ENCODE measurements at regions not wholly inside any gene's neighbourhood (a gene's known extent, or its start where the extent isn't known, plus 50 kb on each side); places are given as distances from the start of the nearest gene placed in this dataset.

DNA sequence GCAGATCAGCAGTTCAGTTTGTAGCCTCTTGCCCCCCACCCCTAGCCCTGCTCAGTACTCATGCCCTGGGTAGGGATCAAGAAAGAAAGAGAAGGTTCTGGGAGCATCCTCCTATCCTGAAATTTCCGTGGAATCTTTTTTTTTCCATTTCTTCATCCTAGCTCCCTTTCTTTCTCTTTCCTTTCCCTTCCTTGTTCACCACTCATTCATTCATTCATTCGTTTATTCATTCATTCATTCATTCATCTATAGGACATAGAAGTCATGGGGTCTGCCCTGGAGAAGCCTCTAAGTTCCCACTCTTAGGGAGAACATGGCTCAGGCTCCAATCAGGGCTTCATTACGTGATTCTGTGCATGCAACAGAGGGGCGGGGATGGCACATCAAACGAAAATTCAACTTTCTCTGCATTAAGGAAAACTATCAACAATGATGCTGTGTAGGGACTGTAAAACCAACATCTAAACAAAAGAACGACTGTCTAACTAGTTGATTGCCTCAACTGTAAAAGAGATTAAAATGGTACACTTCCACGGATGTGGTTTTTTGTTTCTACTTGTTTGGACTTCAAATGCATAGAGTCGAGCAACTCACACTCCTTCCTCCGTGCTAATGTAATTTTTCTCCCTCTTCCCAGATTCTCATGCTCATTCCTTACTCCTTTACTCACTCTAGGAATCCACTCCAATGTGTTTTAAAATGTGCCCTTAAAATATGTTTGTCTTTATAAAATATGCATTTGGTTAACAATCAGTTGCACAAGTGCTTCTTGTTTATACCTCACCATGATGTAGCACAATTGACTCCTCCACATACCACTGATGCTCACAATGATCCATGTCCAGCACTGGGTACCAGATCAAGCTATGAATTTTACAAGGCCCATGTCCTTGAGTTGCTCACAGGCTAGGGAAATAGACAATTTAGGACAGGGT lies 101.2 kb upstream of the SLC2A1 start:
- H3K27me3 Mint-ChIP-seq, result peaks cover 12% of the 10 kb centered on the region
- no peak overlapping the region for H3K4me3 Mint-ChIP-seq
- CTCF ChIA-PET, result interaction anchor here (1.4 to 2.4 kb wide), 2 partner anchors 14 to 15 kb away, joined by 3 to 10 read pairs; no protein-coding TSS in a partner anchor
- peaks cover 29% of the 10 kb centered on the region for H3K4me1 Mint-ChIP-seq
- DNase-seq, result no peak
- H3K27ac Mint-ChIP-seq, result no peak overlapping the region
- H3K36me3 Mint-ChIP-seq, result peaks cover 3% of the 10 kb centered on the region
- H3K9me3 Mint-ChIP-seq, result no peaks in the 10 kb centered on the region

DNA sequence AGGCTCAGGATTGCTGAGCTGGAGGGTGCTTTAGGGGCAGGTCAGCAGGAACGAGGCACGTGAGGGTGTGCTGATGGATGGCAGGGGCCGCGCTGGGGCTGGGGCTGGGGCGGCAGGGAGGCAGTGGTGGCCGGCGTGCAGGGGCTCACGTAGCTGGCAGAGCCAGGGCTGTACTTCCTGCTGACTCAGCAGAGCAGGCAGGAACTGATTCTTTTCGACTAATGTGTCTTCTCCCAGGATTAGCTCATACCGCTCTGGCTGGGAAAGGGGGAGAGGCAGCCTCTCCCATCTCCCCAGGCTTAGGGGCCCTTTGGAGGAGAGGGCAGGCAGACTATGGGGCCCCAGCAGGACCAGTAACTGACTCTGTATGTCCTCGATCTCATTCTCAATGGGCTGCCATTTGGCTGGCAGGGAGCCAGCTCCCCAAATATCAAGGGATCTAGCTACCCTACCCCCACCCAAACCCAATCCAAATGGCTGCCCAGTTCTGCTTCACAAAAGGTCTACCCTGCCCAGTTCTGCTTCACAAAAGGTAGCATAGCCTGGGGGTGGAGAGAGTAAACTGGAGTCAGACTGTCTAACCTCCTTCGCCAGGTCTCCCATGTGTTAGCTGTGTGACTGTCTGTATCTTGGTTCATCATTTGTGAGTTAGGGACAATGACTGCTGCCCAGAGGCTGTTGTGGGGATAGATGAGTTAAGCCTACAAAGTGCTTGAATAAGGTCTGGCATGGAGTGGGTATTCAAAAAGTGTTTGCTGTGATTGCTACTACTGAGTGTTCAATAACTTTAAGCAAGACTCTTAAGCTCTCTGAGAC lies 100.1 kb upstream of the SLC2A1 start:
- H3K9me3 Mint-ChIP-seq, result no peaks in the 10 kb centered on the region

GRCh38 chr1:43058056-43058455 lies 99.4 kb upstream of the SLC2A1 start:
- Mint-ChIP-seq H3K4me1 (peaks cover 29% of the 10 kb centered on the region), H3K9me3 (no peaks in the 10 kb centered on the region), H3K36me3 (peaks cover 3% of the 10 kb centered on the region), H3K27me3 (peaks cover 15% of the 10 kb centered on the region), H3K27ac (no peak overlapping the region), H3K4me3 (no peak overlapping the region)
- no peak for DNase-seq
- CTCF ChIA-PET, result interaction anchor here (0.9 to 2.4 kb wide), 3 partner anchors 13 to 135 kb away, joined by 3 to 10 read pairs (median 5); no protein-coding TSS in a partner anchor

More for the DNA sequence above, 100.1 kb upstream of the SLC2A1 start:
- peaks cover 15% of the 10 kb centered on the region for H3K27me3 Mint-ChIP-seq
- H3K27ac Mint-ChIP-seq, result peak overlapping the region; percentile 29
- H3K4me3 Mint-ChIP-seq, result no peak overlapping the region
- DNase-seq, result peak; percentile 44
- peaks cover 3% of the 10 kb centered on the region for H3K36me3 Mint-ChIP-seq
- H3K4me1 Mint-ChIP-seq, result peaks cover 29% of the 10 kb centered on the region
- CTCF ChIA-PET, result interaction anchor here (0.9 to 2.4 kb wide), 3 partner anchors 14 to 136 kb away, joined by 3 to 10 read pairs (median 5); no protein-coding TSS in a partner anchor

- peaks cover 15% of the 10 kb centered on the region for H3K27me3 Mint-ChIP-seq
- no peak overlapping the region for H3K4me3 Mint-ChIP-seq
- H3K4me1 Mint-ChIP-seq, result peaks cover 29% of the 10 kb centered on the region
- no peak overlapping the region for H3K27ac Mint-ChIP-seq
- no peaks in the 10 kb centered on the region for H3K9me3 Mint-ChIP-seq
- H3K36me3 Mint-ChIP-seq, result peaks cover 3% of the 10 kb centered on the region
- CTCF ChIA-PET, result interaction anchor here (2.4 kb wide), 1 partner anchor 16 kb away, joined by 10 read pairs; no protein-coding TSS in a partner anchor
- no peak for DNase-seq
These were observed 98.9 kb upstream of the SLC2A1 start for GRCh38 chr1:43057567-43057966.

GRCh38 chr1:43056981-43057391 lies 98.3 kb upstream of the SLC2A1 start:
- Mint-ChIP-seq H3K4me1 (peaks cover 29% of the 10 kb centered on the region), H3K4me3 (no peak overlapping the region), H3K36me3 (peaks cover 3% of the 10 kb centered on the region), H3K27ac (no peak overlapping the region), H3K27me3 (peaks cover 19% of the 10 kb centered on the region), H3K9me3 (no peaks in the 10 kb centered on the region)
- peak; percentile 8 for DNase-seq
- CTCF ChIA-PET, result no interaction called here

DNA sequence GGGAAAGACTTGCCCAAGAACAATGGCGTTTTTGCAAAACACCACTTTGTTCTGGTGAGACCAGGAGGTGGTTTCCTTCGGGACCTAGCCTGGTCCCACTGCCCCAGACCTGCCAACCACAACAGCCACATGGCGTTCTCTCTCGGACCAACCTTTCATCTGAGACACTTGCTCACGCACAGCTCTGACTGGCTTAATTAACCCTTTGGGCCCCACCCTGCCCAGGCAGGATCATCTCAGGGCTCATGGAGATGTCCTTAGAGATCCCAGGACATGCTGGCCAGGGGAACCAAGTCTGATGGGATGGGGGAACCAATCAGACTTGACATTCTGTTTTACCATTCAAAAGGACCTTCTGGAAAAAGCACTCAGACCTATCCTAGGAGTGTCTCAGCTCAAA lies 97.8 kb upstream of the SLC2A1 start:
- Mint-ChIP-seq H3K36me3 (peaks cover 3% of the 10 kb centered on the region), H3K9me3 (no peaks in the 10 kb centered on the region), H3K27ac (no peak overlapping the region), H3K27me3 (peaks cover 23% of the 10 kb centered on the region), H3K4me3 (no peak overlapping the region), H3K4me1 (peaks cover 29% of the 10 kb centered on the region)
- CTCF ChIA-PET, result no interaction called here
- DNase-seq, result peak; percentile 2

DNA sequence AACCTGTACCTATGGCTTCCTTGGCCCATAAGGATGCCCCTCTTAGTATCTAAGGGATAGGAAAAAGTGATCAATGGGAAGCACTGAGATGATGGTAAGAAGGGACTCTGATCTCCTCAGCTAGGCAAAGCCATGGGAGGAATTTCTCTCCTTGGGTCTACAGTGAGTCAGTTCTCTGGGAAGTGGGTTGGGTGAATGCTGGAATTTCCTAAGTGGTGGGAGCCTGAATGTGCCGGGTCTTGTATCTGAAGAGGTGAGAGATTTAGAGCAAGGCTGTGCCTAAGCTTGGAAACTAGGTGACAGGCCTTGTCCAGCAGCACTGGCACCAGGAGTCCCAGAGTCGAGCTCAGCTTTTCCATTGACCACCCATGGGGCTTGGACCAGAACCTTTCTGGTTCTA lies 96.3 kb upstream of the SLC2A1 start:
- Mint-ChIP-seq H3K36me3 (peaks cover 3% of the 10 kb centered on the region), H3K4me3 (no peak overlapping the region), H3K4me1 (peaks cover 26% of the 10 kb centered on the region), H3K9me3 (no peaks in the 10 kb centered on the region), H3K27me3 (peaks cover 37% of the 10 kb centered on the region), H3K27ac (no peak overlapping the region)
- CTCF ChIA-PET, result no interaction called here
- DNase-seq, result peak; percentile 8

DNA sequence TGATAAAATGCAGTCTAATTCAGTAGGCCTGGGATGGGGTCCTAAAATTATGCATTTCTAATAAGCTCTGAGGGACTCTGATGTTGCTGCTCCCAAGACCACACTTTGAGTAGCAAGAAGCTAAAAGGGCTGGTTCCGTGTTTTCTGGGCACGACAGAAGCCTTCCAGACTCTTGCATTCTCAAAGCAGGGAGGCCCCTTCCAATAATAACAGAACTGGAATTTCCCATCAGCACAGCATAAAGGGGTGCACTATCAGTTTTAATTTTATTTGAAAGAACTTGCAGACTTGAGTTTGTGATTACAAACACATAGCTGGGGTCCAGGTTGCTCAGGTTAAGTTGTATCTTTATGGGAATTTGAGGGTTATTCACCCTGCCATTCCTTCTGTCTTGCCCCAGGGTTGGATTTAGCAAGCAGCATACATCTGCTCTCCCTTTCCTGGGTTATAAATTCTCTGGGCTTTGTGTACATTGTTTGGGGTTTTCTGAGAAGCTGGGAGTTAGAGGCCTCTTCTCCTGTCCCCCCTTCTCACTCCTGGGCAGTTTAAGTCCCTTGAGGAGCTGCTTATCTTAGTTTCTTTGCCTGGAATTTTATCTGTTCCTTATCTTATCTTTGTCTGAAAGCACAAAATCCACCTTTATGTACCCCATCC lies 94.2 kb upstream of the SLC2A1 start:
- H3K36me3 Mint-ChIP-seq, result peaks cover 3% of the 10 kb centered on the region
- no peaks in the 10 kb centered on the region for H3K9me3 Mint-ChIP-seq
- CTCF ChIA-PET, result no interaction called here
- H3K27ac Mint-ChIP-seq, result no peak overlapping the region
- peak; percentile 6 for DNase-seq
- peaks cover 40% of the 10 kb centered on the region for H3K27me3 Mint-ChIP-seq
- peaks cover 12% of the 10 kb centered on the region for H3K4me1 Mint-ChIP-seq
- H3K4me3 Mint-ChIP-seq, result no peak overlapping the region

- DNase-seq, result no peak
- H3K36me3 Mint-ChIP-seq, result no peaks in the 10 kb centered on the region
- peaks cover 40% of the 10 kb centered on the region for H3K27me3 Mint-ChIP-seq
- H3K27ac Mint-ChIP-seq, result peak overlapping the region; percentile 46
- H3K4me3 Mint-ChIP-seq, result no peak overlapping the region
- H3K9me3 Mint-ChIP-seq, result no peaks in the 10 kb centered on the region
- CTCF ChIA-PET, result no interaction called here
- peaks cover 6% of the 10 kb centered on the region for H3K4me1 Mint-ChIP-seq
These were observed 93.7 kb upstream of the SLC2A1 start for GRCh38 chr1:43052322-43052721.

- no peak overlapping the region for H3K4me3 Mint-ChIP-seq
- CTCF ChIA-PET, result interaction anchor here (1.4 kb wide), 1 partner anchor 24 kb away, joined by 3 read pairs; no protein-coding TSS in a partner anchor
- no peak for DNase-seq
- H3K9me3 Mint-ChIP-seq, result no peaks in the 10 kb centered on the region
- no peaks in the 10 kb centered on the region for H3K36me3 Mint-ChIP-seq
- H3K4me1 Mint-ChIP-seq, result peaks cover 6% of the 10 kb centered on the region
- H3K27ac Mint-ChIP-seq, result no peak overlapping the region
- H3K27me3 Mint-ChIP-seq, result peaks cover 43% of the 10 kb centered on the region
These were observed 90.8 kb upstream of the SLC2A1 start for GRCh38 chr1:43049481-43049880.

DNA sequence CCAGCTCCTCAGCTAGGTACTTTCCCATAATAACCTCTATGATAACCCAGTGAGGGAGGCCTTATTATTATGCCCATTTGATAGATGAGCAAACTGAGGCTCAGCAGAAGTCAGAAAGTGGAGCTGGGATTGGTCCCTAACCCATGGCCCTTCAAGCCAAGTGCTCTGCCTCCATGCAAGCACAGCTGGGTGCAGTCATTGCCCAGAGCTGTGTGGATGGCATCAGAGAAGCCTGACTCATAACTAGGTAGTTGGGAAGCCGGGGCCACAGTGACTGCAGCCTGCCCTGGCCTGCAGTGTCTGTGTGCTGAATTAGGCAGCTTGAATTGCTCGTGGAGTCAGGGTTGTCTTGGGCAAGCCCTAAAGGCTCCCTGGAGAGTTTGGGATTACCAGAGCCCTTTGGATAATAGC lies 89.9 kb upstream of the SLC2A1 start:
- no peak overlapping the region for H3K4me3 Mint-ChIP-seq

DNA sequence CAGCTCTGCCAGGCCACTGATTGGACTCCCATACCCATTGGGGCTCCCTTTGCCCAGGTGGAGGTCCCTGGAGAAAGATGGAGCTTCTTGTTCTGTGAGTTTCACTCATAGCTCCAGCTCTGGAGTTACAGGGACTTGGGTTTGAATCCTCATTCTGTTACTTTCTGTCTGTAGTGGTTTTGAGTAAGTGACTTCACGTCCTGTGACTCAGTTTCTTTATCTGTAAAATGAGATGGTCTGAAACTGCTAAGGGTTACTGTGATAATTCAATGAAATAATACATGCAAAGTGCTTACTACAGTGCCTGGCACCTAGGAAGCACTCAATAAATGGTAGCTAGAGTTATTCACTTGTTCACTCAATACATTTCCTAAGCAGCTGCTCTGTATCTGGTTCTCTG lies 88.5 kb upstream of the SLC2A1 start:
- Mint-ChIP-seq H3K27me3 (peaks cover 45% of the 10 kb centered on the region), H3K9me3 (no peaks in the 10 kb centered on the region), H3K4me3 (no peak overlapping the region), H3K4me1 (peaks cover 15% of the 10 kb centered on the region), H3K27ac (no peak overlapping the region), H3K36me3 (no peaks in the 10 kb centered on the region)
- CTCF ChIA-PET, result interaction anchor here (1.2 to 1.7 kb wide), 2 partner anchors 13 to 124 kb away, joined by 3 read pairs; no protein-coding TSS in a partner anchor
- no peak for DNase-seq

More for the DNA sequence above, 89.9 kb upstream of the SLC2A1 start:
- H3K36me3 Mint-ChIP-seq, result no peaks in the 10 kb centered on the region
- peaks cover 49% of the 10 kb centered on the region for H3K27me3 Mint-ChIP-seq
- CTCF ChIA-PET, result interaction anchor here (1.2 to 1.4 kb wide), 2 partner anchors 25 to 125 kb away, joined by 3 read pairs; no protein-coding TSS in a partner anchor
- H3K9me3 Mint-ChIP-seq, result no peaks in the 10 kb centered on the region
- no peak overlapping the region for H3K27ac Mint-ChIP-seq
- DNase-seq, result no peak
- peaks cover 6% of the 10 kb centered on the region for H3K4me1 Mint-ChIP-seq

DNA sequence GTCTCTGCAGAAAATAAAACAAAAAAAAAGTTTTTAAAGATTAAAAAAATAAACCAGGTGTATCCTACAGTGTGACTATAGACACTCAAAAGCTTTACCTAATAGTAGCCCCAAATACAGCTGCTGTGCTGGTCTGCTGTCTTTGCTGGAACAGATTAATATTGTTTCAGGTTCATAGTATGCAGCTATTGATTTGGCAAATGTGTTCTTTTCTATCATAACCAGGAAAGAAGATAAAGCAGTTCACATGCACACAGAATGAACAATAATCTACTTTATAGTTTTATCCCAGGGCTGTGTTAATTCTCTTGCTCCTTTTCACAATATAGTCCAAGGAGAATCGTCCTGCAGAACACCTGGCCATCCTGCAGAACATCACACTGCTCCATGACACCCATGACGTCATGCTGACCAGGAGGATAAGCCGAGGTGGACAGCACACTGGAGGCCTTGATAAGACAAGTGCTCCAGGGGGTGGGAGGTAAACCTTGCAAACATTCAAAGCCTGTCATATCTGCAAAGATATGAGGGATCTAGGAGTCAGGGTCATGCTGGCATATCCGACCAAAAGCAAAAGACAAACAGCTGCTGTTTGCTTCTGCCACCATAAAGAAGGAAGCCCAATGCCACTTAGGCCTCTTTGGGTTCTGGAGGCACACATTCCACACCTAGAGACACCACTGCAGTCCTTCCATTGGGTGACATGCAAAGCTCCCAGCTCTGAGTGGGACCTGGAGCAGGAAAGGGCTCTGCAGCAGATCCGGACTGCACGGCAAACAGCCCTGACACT lies 86.1 kb upstream of the SLC2A1 start:
- H3K27me3 Mint-ChIP-seq, result peaks cover 25% of the 10 kb centered on the region
- DNase-seq, result no peak
- H3K4me3 Mint-ChIP-seq, result no peak overlapping the region
- H3K9me3 Mint-ChIP-seq, result no peaks in the 10 kb centered on the region
- no peaks in the 10 kb centered on the region for H3K36me3 Mint-ChIP-seq
- CTCF ChIA-PET, result interaction anchor here (1.1 kb wide), 1 partner anchor 14 kb away, joined by 3 read pairs; no protein-coding TSS in a partner anchor
- peaks cover 15% of the 10 kb centered on the region for H3K4me1 Mint-ChIP-seq
- no peak overlapping the region for H3K27ac Mint-ChIP-seq
